ENCODE measurements at regions not wholly inside any gene's neighbourhood (a gene's known extent, or its start where the extent isn't known, plus 50 kb on each side); places are given as distances from the start of the nearest gene placed in this dataset.

- TF ChIP-seq CTCF (conservative IDR thresholded peaks at IDR 0.05): no peak
- no peaks in the 10 kb centered on the region for H3K27me3 Mint-ChIP-seq (ENCODE audit: low read depth)
Measured at GRCh38 chr11:116404462-116404798, 368.4 kb downstream of the BUD13 start.

GRCh38 chr11:116403794-116404461 lies 368.9 kb downstream of the BUD13 start:
- DNase-seq (ENCODE audit: low read depth, low spot score): no peak
- Mint-ChIP-seq H3K9me3 (no peaks in the 10 kb centered on the region), H3K27ac (ENCODE audit: unreplicated experiment) (no peak overlapping the region), H3K4me3 (no peak overlapping the region), H3K4me1 (no peaks in the 10 kb centered on the region), H3K36me3 (ENCODE audit: low read depth) (no peaks in the 10 kb centered on the region), H3K27me3 (ENCODE audit: low read depth) (no peaks in the 10 kb centered on the region)
- no peak for TF ChIP-seq CTCF (conservative IDR thresholded peaks at IDR 0.05)

More at GRCh38 chr11:116404462-116404798, 368.4 kb downstream of the BUD13 start:
- no peaks in the 10 kb centered on the region for H3K36me3 Mint-ChIP-seq (ENCODE audit: low read depth)
- no peaks in the 10 kb centered on the region for H3K4me1 Mint-ChIP-seq
- no peak for DNase-seq (ENCODE audit: low read depth, low spot score)
- no peak overlapping the region for H3K27ac Mint-ChIP-seq (ENCODE audit: unreplicated experiment)
- H3K4me3 Mint-ChIP-seq: no peak overlapping the region
- no peaks in the 10 kb centered on the region for H3K9me3 Mint-ChIP-seq

DNA sequence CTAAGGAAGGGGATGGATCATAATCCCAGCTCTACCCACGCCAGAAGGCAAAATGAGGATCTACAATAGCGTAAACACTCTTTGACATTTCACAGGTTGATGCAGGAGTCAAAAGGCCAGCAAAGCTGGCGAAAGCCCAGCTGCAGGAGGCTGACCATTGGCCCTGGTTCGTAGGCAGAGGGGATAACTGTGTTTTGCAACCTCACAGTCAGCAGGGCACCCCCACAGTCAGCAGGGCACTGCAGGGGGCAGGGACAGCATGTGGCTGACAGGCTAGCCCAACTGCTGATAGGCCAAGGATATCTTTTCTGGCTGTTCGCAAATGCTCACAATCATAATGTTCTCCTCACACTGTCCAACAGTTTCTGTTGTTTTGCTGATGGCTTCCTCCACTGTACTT lies 372.7 kb downstream of the BUD13 start:
- TF ChIP-seq CTCF (conservative IDR thresholded peaks at IDR 0.05): no peak
- H3K4me3 Mint-ChIP-seq: no peak overlapping the region
- DNase-seq (ENCODE audit: low read depth, low spot score): no peak
- H3K27ac Mint-ChIP-seq (ENCODE audit: unreplicated experiment): no peak overlapping the region
- no peaks in the 10 kb centered on the region for H3K36me3 Mint-ChIP-seq (ENCODE audit: low read depth)
- H3K9me3 Mint-ChIP-seq: no peaks in the 10 kb centered on the region
- no peaks in the 10 kb centered on the region for H3K4me1 Mint-ChIP-seq
- H3K27me3 Mint-ChIP-seq (ENCODE audit: low read depth): no peaks in the 10 kb centered on the region

DNA sequence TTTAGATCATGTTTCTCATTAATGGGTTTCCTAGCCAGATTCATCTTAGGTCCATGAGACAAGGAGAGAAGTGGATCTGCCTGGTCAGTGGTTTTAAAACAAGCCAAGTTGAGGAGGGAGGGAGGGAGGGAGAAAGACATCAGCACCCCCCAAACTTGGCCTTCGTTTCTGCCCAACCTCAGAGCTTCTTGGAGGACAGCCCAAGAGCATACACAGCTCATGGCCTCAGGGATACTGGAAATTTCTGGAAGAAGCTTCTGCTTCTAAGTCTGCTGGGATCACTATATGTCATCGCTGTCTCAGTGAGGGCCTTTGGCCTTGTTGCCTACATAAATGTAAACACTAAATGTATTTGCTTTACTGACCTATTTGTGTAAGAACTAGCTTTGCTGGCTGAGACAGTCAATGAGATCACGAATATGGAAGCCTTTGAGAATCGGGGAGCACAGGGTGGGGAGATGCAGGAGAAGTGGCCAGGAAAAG lies 375.1 kb downstream of the BUD13 start:
- no peak overlapping the region for H3K4me3 Mint-ChIP-seq
- no peak for TF ChIP-seq CTCF (conservative IDR thresholded peaks at IDR 0.05)
- no peak overlapping the region for H3K27ac Mint-ChIP-seq (ENCODE audit: unreplicated experiment)
- no peaks in the 10 kb centered on the region for H3K36me3 Mint-ChIP-seq (ENCODE audit: low read depth)
- no peaks in the 10 kb centered on the region for H3K27me3 Mint-ChIP-seq (ENCODE audit: low read depth)
- H3K9me3 Mint-ChIP-seq: no peaks in the 10 kb centered on the region
- peaks cover 12% of the 10 kb centered on the region for H3K4me1 Mint-ChIP-seq
- DNase-seq (ENCODE audit: low read depth, low spot score): no peak

DNA sequence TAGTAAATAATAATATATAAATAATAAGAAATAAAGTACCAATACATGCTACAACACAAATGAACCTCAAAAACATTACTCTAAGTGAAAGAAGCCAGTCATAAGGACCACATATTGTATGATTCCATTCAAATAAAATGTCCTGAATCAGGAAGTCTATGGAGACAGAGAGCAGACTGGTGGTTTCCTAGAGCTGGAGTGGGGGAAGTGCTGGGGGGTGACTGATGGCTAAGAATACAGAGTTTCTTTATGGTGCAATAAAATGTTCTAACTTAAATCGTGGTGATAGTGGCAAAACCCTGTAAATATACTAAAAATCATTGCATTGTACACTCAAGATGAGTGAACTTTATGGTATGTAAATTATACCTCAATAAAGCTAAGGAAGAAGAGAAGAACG lies 376.5 kb downstream of the BUD13 start:
- H3K4me1 Mint-ChIP-seq: peaks cover 12% of the 10 kb centered on the region
- no peak overlapping the region for H3K4me3 Mint-ChIP-seq
- H3K9me3 Mint-ChIP-seq: no peaks in the 10 kb centered on the region
- no peaks in the 10 kb centered on the region for H3K27me3 Mint-ChIP-seq (ENCODE audit: low read depth)
- no peak overlapping the region for H3K27ac Mint-ChIP-seq (ENCODE audit: unreplicated experiment)
- H3K36me3 Mint-ChIP-seq (ENCODE audit: low read depth): no peaks in the 10 kb centered on the region
- no peak for TF ChIP-seq CTCF (conservative IDR thresholded peaks at IDR 0.05)
- DNase-seq (ENCODE audit: low read depth, low spot score): no peak
